ENCODE measurements at regions not wholly inside any gene's neighbourhood (a gene's known extent, or its start where the extent isn't known, plus 50 kb on each side); places are given as distances from the start of the nearest gene placed in this dataset.

- DNase-seq (ENCODE audit: low spot score) = no peak
Observed at GRCh38 chr18:73852789-73853549, 294.7 kb downstream of the FBXO15 start.

GRCh38 chr18:73850782-73851181 is 296.9 kb downstream of the FBXO15 start:
- DNase-seq (ENCODE audit: low spot score) = no peak

- no peak for DNase-seq (ENCODE audit: low spot score)
Observed at GRCh38 chr18:73848656-73849055, 299.0 kb downstream of the FBXO15 start.

- no peak for DNase-seq (ENCODE audit: low spot score)
Observed at GRCh38 chr18:73843455-73843854, 304.2 kb downstream of the FBXO15 start.

- peak; percentile 54 for DNase-seq (ENCODE audit: low spot score)
Observed at GRCh38 chr18:73842795-73843394, 304.7 kb downstream of the FBXO15 start.

GRCh38 chr18:73841661-73842060 is 306.0 kb downstream of the FBXO15 start:
- DNase-seq (ENCODE audit: low spot score) = no peak

GRCh38 chr18:73840319-73840945 is 307.2 kb downstream of the FBXO15 start:
- no peak for DNase-seq (ENCODE audit: low spot score)

GRCh38 chr18:73839441-73839840 is 308.2 kb downstream of the FBXO15 start:
- DNase-seq (ENCODE audit: low spot score) = no peak

GRCh38 chr18:73838107-73838506 is 309.5 kb downstream of the FBXO15 start:
- no peak for DNase-seq (ENCODE audit: low spot score)

GRCh38 chr18:73835656-73836364 is 311.8 kb downstream of the FBXO15 start:
- no peak for DNase-seq (ENCODE audit: low spot score)

GRCh38 chr18:73835039-73835438 is 312.6 kb downstream of the FBXO15 start:
- no peak for DNase-seq (ENCODE audit: low spot score)

- no peak for DNase-seq (ENCODE audit: low spot score)
Observed at GRCh38 chr18:73831688-73832087, 315.9 kb downstream of the FBXO15 start.

- DNase-seq (ENCODE audit: low spot score) = no peak
Observed at GRCh38 chr18:73829146-73829545, 318.5 kb downstream of the FBXO15 start.

GRCh38 chr18:73827801-73828200 is 319.8 kb downstream of the FBXO15 start:
- no peak for DNase-seq (ENCODE audit: low spot score)

- DNase-seq (ENCODE audit: low spot score) = no peak
Observed at GRCh38 chr18:73826098-73826497, 321.5 kb downstream of the FBXO15 start.

- DNase-seq (ENCODE audit: low spot score) = no peak
Observed at GRCh38 chr18:73824671-73825070, 323.0 kb downstream of the FBXO15 start.

- DNase-seq (ENCODE audit: low spot score) = no peak
Observed at GRCh38 chr18:73812423-73812822, 335.2 kb downstream of the FBXO15 start.

GRCh38 chr18:73807551-73808192 is 340.0 kb downstream of the FBXO15 start:
- no peak for DNase-seq (ENCODE audit: low spot score)

- DNase-seq (ENCODE audit: low spot score) = no peak
Observed at GRCh38 chr18:73805991-73806390, 341.6 kb downstream of the FBXO15 start.

- no peak for DNase-seq (ENCODE audit: low spot score)
Observed at GRCh38 chr18:73797419-73797818, 350.2 kb downstream of the FBXO15 start.

- no peak for DNase-seq (ENCODE audit: low spot score)
Observed at GRCh38 chr18:73793386-73793785, 354.2 kb downstream of the FBXO15 start.

GRCh38 chr18:73791081-73791480 is 356.6 kb downstream of the FBXO15 start:
- DNase-seq (ENCODE audit: low spot score) = no peak
